Activated naive CD4-positive, alpha-beta T cell treated with anti-CD3 and anti-CD28 coated beads, Interleukin-2, amount 50 U/mL, for 16 hours (primary cell): ENCODE measurements at regions not wholly inside any gene's neighbourhood (a gene's known extent, or its start where the extent isn't known, plus 50 kb on each side); places are given as distances from the start of the nearest gene placed in this dataset.
"Not testable (repeated sequence)": the region's sequence is repeated elsewhere in the genome, so short reads cannot be mapped to it uniquely, and the experiment has no call there.

Source experiments
- DNase-seq: peaks from one replicate; pipeline ENCODE4 v3.0.0-alpha.2; 2020

DNA sequence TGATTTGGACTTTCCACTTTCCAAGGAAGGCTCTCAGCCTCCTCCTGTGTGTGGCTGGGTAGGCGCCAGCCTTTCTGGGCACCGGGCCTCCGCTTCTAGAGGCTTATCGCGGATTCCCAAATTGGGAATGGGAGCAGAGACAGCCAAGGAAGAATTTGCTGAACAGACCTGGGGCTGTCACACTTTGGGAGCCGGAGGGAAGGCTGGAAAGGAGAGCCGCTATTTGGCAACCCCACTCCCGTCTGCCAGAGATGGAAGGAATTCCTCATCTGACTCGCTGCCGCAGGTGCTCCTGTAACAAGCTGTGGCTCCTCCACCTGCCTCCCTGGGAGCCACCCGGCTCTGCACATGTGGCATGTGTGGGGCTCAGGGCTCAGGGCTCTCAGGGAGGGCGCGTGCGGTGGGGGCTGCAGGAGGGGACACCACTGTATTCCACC is 50.8 kb upstream of the ECHDC3 start:
- no peak for DNase-seq

DNA sequence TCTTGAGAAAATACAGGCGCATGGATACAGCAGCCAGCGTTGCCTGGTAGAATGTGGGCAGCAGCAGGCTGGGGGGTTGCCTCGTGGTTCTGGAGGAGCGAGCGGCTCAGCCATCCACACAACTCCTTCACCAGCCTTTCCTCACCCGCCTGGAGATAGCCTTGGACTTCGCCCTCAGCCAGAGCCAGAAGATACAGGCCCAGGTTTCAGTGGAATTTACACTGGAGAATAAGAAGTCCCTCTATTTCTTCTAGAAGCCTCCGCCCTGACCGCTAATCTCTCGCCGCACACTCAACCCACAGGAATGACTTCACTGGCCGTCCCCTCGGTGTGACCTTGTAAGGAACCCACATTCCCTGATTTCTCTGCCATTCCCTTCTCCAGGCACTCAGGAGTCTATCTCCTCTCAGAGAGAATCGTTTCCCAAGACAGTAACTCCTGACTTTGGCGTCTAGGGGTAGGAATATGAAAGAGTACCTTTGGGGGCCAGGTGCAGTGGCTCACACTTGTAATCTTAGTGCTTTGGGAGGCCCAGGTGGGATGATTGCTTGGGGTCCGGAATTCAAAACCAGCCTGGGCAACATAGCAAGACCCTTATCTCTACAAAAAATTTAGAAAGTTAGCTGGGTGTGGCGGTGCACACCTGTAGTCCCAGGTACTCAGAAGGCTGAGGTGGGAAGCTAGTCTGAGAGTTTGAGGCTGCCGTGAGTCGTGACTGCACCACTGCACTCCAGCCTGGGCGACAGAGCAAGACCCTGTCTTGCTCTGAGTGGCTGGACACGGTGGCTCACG is 52.0 kb upstream of the ECHDC3 start:
- no peak for DNase-seq

DNA sequence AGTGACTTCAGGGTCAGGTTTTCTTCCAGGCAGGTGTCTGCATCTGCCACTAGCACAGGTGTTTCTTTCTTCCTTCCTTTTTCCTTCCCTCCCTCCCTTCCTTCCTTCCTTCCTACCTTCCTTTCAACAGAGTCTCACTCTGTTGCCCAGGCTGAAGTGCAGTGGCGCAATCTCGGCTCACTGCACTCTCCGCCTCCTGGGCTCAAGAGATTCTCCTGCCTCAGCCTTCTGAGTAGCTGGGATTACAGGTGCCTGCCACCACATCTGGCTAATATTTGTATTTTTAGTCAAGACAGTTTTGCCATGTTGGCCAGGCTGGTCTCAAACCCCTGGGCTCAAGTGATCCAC is 53.8 kb upstream of the ECHDC3 start:
- DNase-seq, result not testable (repeated sequence)

DNA sequence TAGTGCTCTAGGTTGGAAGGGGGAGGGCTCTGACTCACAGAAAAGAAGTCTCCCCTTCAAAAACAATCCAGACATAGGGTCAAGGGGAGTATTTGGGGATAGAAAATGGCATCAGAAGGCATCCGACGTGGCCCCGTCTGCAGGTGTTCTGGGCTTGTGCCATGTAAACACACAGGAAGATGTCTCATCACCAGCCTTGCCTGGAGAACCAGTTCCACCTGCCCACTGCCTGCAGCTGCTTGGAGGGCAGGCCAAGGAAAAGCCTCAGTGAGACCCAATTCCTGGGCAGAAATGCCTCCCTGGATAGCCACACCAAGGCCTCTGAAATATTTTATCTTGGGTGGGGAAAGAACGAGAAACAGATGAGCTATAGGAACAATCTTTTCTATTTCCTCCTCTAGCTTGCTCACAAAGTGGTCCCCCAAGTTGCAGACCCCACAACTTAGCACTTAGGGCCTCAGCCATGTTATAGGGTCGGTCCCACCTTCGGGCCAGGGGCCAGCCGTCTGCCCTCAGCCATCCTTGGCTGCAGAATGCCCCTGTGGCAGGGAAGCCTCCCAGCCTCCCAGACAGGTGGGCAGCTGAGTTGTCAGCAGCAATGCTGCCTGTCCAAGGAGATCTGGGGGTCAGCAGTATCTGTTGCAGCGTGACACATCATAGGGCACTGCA is 54.3 kb upstream of the ECHDC3 start:
- DNase-seq, result no peak

DNA sequence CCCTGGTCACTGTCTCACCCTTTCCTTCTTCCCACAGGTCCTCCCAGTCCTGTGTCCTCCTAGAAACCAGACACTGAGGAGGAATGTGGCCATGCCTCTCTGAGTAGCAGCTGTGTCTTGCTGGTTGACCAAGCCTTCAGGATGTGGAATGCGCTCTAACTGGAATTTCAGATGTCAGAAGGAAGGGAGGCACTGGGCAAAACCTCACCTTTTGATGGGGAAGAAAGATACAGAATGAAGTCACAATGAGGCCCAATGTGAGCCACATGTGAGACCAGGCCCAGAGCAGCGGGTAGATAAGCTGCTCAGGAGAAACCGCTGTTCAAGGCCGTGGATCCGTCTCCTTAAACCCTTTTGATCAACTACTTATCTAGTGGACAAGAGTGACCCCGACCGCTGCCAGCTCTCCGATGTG is 54.8 kb upstream of the ECHDC3 start:
- DNase-seq, result no peak

DNA sequence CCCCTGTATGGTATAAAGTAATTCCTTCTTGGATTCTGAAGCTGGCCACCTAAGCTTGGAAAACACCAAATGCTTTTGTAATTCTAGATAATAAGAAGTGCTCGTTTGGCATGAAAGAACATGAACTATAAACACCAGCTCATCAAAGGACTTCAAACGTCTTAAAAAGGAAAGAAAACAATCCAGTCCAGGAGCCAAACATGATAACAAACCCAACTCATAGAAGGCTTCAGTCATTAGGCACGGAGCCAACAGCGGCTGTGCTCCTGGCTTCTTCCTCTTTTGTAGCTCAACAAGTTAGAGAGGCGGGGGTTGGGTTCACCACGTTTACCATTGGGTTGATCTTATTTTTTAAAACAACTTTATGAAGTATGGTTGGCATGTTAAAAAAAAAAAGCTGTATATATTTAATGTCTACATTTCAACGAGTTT is 56.4 kb upstream of the ECHDC3 start:
- peak; percentile 41 for DNase-seq

DNA sequence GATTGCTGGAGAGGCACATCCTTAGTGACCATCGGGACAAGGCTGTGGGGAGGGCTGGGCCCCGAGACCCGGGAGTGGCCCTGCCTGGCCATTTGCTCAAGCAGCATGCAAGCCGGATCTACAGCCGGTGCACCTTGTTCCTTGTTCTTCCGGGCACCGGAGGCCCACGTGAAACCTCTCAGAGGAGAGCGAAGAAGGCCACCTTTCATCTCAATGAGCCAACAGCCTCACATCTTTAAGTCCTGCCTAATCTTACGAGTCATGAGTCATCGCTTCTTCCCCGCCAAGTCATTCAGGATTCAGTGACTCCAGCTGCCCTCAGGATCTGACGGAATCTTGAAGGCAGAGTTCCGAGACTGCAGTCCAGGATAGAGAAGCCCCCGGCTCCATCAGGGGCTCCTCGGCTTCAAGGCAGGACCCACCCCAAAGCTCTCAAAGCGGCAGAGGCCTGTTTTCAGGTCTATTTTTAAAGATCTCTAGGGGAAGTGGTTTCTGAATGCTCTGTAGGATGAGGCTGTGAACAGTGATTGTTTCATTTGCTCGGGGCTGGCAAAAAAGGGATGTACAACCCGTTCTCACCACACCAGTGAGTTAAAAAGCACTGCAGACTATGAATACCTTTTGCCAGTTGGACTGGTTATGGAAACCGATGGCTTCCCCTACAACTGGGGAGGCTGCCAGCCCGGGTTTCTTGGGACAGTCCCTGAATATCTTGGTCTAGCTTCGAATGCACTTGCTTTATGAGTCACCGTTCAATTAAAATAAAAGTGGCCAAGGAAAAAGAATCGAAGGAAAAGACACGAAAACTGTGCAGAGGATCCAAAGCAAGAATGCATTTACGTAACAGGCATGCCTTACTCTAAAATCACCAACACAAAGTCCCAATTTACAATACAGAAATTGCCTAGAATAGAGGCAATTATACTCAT is 57.2 kb upstream of the ECHDC3 start:
- peak; percentile 59 for DNase-seq

DNA sequence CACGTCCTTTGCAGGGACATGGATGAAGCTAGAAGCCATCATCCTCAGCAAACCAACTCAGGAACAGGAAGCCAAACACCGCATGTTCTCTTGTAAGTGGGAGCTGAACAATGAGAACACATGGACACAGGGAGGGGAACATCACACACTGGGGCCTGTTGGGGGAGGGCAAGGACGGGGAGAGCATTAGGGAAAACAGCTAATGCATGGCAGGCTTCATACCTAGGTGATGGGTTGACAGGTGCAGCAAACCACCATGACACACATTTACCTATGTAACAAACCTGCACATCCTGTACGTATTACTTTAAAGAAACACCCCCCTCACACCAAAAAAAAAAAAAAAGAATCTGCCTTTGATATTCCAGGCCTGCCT is 57.9 kb upstream of the ECHDC3 start:
- not testable (repeated sequence) for DNase-seq

DNA sequence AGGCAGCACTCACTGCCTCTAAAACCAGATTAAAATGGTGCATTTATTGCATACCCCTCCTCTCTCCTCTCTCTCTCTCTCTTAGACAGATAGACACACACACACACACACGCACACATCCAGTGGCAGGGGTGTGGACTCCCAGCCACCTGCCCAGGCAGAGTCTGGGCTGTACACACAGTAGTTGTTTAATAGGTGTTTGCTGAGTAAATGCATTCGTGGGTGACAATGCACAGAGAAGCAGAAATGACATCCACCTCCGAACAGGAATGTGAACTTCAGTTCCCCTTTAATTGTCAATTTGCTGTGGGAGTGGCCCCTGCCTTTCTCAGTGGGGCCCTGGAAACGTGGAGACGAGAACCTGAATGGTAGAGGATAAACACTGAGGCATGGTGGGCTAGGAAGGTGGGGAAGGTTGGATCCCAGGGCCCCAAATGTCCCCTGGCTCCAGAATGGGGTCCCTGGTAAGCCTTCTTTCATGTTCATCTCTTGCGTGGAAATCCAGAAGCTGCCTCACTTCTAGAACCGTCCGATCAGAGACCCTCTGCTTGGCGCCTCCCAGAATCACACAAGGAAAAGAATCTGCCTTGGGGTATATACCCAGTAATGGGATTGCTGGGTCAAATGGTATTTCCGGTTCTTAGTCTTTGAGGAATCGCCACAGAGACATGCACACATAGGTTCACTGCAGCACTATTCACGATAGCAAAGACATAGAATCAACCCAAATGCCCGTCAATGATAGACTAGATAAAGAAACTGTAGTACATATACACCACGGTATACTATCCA is 58.5 kb upstream of the ECHDC3 start:
- no peak for DNase-seq

DNA sequence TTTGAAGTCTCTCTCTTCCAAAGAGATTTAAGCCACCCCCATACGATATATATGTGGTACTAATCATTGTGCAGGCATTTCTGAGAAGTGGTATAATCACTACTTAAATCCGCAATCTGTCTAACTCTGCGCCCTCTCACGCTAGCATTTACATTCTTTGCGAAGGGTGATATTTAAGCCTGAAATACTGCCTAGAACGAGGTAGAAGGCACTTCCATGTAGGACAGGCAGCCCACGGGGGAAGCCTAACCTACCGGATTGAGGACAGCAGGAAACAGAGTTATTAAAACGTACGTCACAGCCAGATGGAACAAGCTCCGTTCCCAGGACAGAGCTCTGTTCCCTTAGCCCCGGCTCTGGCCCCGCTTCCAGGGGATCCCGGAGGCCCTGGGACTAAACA is 59.3 kb upstream of the ECHDC3 start:
- no peak for DNase-seq

DNA sequence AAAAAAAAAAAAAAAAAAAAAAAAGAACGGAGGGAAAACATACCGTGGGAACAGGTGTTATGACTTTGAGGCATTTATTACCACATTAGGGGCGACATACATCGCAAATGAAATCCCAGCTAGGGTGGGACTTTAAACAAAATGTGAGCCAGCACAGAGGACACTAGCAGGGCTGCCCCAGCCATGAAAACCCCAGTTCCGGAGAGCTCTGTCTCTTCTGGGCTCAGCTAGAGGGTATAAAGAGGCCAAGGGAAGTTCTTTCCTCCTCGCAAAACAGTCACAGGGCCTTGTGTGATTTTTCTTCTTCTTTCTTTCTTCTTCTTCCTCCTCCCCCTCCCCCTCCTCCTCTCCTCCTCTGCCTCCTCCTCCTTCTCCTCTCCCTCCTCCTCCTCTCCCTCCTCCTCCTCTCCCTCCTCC is 59.9 kb upstream of the ECHDC3 start:
- no peak for DNase-seq

DNA sequence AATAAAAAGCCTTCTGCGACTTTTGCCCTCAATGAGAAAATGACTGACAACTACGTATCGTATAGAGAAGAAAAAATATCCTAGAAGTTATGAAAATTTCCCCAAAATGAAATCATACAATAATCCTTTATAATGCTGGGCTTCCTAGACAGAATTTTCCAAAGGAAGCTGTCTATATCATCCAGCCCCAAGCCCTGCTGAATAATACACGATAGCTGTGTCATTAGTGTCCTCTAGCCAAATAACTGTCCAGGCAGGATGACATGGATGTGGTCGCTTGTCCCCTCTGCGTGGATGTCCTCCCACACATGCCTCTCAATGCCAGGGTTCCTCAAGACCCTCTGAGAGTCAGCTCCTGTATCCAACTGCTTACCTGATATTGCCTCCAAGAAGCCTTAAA is 61.7 kb upstream of the ECHDC3 start:
- DNase-seq, result no peak

DNA sequence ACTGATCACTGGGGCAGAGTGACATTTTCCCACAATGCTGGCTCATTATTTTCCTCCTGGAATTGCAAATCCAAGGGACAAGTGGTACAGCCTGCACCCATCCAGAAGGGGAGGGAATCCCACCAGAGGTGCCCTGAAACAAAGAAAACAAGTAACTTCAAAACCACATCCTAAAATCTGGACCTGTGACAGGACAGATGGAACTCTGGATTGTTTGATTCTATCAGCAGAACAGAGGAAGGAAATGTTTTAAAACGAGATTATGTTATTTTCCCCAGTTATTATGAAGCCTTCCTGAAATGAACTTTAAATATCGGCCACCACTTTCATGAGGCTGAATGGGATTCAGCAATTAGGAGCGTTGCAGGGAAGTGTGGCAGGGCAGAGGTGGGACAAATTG is 62.2 kb upstream of the ECHDC3 start:
- no peak for DNase-seq

DNA sequence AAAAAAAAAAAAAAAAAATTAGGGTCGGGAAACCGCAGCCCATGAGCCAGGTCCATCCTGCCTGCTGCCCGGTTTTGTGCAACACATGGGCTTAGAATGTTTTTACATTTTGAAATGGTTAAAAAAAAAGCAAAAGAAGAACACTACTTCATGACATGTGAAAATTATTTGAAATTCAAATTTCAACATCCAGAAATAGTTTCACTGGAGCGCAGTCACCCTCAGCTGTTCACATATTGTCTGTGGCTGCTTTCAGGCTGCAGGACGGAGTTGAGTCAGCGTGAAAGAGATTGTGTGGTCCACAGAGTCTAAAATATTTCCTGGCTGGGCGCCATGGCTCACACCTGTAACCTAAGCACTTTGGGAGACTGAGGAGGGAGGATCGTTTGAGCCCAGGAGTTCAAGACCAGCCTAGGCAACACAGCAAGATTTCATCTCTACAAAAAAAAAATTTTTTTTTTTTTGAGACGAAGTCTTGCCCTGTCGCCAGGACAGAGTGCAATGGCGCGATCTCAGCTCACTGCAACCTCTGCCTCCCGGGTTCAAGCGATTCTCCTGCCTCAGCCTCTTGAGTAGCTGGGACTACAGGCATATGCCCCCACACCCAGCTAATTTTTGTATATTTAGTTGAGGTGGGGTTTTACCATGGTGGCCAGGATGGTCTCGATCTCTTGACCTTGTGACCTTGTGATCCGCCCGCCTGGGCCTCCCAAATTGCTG is 63.9 kb upstream of the ECHDC3 start:
- no peak for DNase-seq

DNA sequence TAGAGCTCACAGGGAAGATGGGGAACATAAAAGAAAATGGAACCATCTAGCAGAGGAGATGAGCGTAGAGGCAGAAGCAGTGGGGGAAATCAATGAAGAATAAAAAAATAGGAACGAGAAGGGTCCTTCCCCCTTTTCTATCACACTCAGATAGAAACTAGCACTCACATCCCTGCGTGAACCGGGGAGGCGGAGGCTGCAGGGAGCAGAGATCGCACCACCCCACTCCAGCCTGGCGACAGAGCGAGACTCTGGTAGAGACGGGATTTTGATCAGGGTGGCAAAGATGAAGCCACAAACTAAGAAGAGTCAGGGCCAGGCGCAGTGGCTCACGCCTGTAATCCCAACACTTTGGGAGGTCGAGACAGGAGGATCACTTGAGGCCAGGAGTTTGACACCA is 64.7 kb upstream of the ECHDC3 start:
- DNase-seq, result no peak

DNA sequence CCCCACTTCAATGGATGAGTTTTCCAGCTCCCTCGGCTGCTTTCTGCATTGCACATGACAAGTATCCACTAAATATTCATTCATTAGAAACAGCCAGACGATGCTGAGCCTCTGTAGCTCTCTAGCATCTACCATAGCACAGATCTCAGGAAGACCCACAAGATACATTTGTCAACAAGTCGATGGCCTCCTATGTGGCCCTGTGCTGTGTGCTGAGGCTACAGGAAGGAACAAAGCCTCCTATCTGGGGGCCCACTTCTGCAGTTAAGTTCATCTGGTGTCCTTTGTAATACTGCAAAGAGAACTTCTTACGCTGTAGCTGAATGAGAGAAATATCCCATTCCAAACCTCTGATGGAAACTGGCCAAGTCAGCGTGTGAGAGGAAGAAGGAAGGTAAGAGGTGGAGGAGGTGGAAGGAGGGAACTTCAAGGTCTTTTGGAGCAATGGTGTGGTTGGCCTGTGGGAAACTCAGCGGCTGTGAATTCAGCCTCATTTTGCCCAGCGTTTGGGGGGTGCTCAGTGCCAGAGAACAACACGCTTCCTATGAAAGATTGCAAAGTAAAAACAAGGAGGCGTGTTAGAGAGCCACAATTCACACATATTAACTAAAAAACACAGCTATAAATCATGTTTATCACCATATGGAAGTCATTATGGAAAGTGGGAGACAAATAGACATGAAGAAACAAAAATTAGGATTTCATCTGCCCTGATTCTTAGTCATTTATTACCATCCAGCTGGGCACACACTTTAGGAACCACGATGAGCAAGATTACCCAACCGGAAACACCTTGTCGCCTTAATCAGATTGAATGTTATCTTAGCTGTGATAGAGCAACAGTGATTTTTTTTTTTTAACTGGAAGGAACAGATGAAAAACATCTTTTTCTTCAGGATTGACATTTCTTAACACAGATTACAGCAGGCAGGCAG is 62.2 kb upstream of the USP6NL start:
- DNase-seq, result no peak

DNA sequence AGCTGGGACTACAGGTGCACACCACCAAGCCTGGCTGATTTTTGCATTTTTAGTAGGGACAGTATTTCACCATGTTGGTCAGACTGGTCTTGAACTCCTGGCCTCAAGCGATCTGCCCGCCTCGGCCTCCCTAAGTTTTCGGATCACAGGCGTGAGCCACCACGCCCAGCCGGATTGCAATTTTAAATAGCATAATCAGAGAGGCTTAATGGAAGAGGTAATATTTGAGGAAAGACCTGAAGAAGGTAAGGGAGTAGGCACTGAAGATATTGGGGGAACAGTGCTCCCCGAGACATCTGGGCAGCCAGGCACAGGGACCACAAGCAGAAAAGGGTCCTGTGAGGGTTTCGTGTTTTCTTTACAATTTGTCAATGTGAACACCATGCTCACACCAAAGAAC is 61.4 kb upstream of the USP6NL start:
- no peak for DNase-seq

DNA sequence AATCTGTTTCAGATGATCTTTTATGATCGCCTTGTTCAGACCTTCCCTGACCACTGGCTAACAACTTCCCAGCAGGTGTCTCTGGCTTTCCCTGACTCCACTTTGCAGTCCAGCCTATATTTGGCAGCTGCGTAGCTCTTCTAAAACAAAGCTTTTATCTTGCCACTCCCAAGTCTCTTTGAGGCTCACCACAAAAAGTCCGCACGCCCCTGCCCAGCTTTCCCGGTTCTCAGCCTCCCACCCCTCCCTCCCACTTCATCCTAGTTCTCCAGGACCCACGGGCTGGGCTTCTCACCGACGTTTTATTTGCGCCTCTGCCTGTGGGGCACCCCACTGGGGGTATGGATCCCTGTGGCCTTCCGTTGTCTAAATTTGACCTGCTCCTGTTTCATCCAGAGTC is 58.9 kb upstream of the USP6NL start:
- DNase-seq, result no peak

DNA sequence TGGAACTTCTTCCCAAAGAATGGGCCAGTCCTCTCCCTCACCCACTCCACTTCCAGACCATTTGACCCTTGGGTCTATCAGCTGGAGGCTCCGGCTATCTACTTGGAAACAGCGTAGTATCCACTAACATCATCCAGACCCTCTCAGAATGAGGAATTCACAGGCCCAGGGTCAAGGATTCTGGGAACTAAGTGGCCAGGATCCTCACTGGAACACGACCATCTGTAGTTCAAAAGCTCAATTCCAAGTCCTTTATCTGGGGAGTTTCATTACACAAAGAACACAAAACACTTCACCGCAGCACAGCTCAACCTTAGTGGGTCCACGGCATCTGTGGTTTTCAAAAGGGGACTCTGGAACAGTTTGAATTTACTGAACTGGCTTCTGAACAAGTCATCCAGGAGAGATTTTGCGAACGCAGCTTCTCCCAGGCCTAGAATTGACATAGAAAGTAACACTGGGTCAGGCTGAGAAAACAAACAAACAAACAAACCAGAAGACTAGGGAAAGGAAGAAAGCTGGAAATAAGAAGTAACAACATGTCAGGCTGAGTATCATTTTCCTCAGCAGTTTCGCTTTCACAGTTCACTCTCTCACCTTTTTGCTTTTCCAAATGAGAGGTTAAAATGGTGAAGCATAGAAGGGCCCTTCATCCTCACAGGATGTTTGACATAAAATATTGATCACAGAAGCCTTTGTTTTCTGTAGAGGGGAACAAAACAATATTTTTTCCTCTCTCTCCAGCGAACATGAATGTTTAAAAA is 57.6 kb upstream of the USP6NL start:
- DNase-seq, result no peak

DNA sequence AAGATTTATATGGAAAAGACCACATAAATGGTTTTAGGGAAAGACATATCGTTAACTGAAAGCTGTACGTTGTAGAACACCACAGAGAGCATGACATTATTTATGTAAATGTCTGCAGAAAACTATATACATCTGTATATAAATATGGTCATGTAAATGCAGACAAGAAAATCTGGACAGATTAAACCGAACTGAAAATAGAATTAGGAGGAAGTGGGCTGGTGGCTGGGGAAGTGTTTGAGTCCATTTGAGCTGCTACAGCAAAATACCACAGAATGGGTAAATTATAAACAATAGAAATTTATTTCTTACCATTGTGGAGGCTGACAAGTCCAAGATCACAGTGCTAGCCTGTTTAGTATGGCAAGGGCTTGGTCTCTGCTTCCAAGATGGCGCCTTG is 56.3 kb upstream of the USP6NL start:
- no peak for DNase-seq
